Endothelial cell (in vitro differentiated cells): ENCODE measurements at regions not wholly inside any gene's neighbourhood (a gene's known extent, or its start where the extent isn't known, plus 50 kb on each side); places are given as distances from the start of the nearest gene placed in this dataset.

Source experiments
- DNase-seq: peaks from one replicate; pipeline ENCODE4 v3.0.0; 2021; ENCODE audit warnings: low spot score
- H3K27ac Mint-ChIP-seq: one replicate; pipeline ENCODE4 v1.8.0; 2021; ENCODE audit warnings: mixed read lengths, inconsistent platforms; ENCODE audit not compliant: unreplicated experiment
- H3K27me3 Mint-ChIP-seq: one replicate; pipeline ENCODE4 v1.8.0; 2021; ENCODE audit warnings: mild to moderate bottlenecking, moderate library complexity, mixed read lengths, inconsistent platforms; ENCODE audit not compliant: unreplicated experiment
- H3K36me3 Mint-ChIP-seq: one replicate; pipeline ENCODE4 v1.8.0; 2021; ENCODE audit warnings: mild to moderate bottlenecking, low read depth, mixed read lengths, inconsistent platforms; ENCODE audit not compliant: unreplicated experiment
- H3K4me1 Mint-ChIP-seq: one replicate; pipeline ENCODE4 v1.8.0; 2021; ENCODE audit warnings: mild to moderate bottlenecking, mixed read lengths, inconsistent platforms; ENCODE audit not compliant: unreplicated experiment
- H3K4me3 Mint-ChIP-seq: one replicate; pipeline ENCODE4 v1.8.0; 2021; ENCODE audit warnings: mild to moderate bottlenecking, mixed read lengths, inconsistent platforms; ENCODE audit not compliant: unreplicated experiment
- H3K9me3 Mint-ChIP-seq: one replicate; pipeline ENCODE4 v1.8.0; 2021; ENCODE audit warnings: mixed read lengths, inconsistent platforms; ENCODE audit not compliant: unreplicated experiment
- CTCF ChIP-seq: fragments of 200-600 bp; sonication (generic); IDR thresholded peaks from one replicate; pipeline ENCODE4 v1.5.0; 2021; ENCODE audit warnings: antibody characterized with exemption; ENCODE audit not compliant: unreplicated experiment

- Mint-ChIP-seq H3K27me3 (peaks cover 2% of the 10 kb centered on the region), H3K36me3 (no peaks in the 10 kb centered on the region), H3K27ac (no peak overlapping the region), H3K4me1 (no peaks in the 10 kb centered on the region), H3K9me3 (no peaks in the 10 kb centered on the region), H3K4me3 (no peak overlapping the region)
- DNase-seq: no peak
- no peak for TF ChIP-seq CTCF
Observed at GRCh38 chr6:81929828-81930227, 177.3 kb upstream of the TENT5A start.

GRCh38 chr6:81925201-81925600 lies 172.7 kb upstream of the TENT5A start:
- no peak for DNase-seq
- Mint-ChIP-seq H3K4me1 (no peaks in the 10 kb centered on the region), H3K27me3 (peaks cover 3% of the 10 kb centered on the region), H3K4me3 (no peak overlapping the region), H3K9me3 (no peaks in the 10 kb centered on the region), H3K27ac (no peak overlapping the region), H3K36me3 (no peaks in the 10 kb centered on the region)
- TF ChIP-seq CTCF: no peak

DNA sequence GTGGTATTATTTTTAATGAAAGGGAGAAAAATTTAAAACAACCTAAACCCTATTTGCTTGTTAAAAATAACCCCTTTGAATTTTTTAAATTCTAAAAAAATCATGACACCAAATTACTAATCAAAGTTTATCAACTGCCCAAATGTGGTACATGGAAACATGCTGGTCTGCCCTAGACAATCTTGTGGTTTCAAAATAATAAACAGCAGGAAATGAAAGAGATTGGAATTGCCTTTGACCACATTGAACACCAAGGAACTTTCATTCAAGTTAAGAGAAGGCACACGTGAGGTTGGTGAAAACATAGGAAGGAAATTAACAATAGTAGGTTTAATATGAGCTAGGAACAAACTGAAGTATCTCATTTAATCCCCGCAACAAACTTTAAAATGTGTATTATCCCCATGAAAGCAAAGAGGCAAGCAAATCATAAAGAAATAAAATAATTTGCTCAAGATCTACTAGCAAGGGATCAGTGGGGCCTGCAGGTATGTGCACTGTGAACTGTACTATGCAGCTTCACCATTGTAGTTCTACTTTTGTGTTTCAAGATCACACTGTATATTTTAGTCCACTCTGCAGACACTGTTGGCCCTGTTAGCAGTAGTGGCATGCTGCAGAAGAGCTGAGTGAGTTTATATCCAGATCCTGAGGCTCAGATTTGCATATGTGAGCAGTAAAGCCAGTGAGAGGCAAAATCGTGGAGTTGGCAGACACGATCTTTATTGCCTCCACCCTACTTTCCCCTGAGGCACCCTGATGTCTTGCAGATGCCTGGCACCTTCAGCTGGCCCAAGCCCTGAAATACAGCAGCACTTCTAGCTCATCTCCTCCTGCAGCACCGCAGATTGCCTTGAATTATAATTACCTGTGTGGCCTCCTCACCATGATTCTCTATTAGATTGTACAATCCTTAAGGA lies 157.8 kb upstream of the TENT5A start:
- H3K27ac Mint-ChIP-seq: no peak overlapping the region
- no peak for DNase-seq
- no peak for TF ChIP-seq CTCF

DNA sequence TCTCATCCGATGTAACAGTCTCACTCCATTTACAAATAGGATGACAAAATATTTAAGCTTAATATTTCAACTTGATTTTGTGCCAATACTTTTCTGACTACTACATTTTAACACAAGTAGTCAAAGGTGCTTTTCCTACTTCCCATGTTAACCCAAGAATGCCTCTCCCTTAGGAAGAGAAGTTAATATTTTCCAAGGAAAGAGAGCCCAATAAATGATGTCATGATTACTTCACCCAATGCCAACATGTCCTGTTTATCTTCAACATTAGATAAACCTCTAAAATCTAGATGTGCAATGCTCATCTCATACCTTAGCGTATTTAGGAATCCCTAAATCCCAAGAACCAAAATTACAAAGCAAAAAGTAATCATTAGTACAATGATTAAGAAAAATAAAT lies 156.7 kb upstream of the TENT5A start:
- DNase-seq: no peak
- Mint-ChIP-seq H3K4me1 (no peaks in the 10 kb centered on the region), H3K9me3 (no peaks in the 10 kb centered on the region), H3K36me3 (no peaks in the 10 kb centered on the region), H3K4me3 (no peak overlapping the region), H3K27me3 (no peaks in the 10 kb centered on the region), H3K27ac (no peak overlapping the region)
- no peak for TF ChIP-seq CTCF

More for the DNA sequence above, 157.8 kb upstream of the TENT5A start:
- Mint-ChIP-seq H3K4me3 (no peak overlapping the region), H3K27me3 (no peaks in the 10 kb centered on the region), H3K4me1 (no peaks in the 10 kb centered on the region), H3K9me3 (no peaks in the 10 kb centered on the region), H3K36me3 (no peaks in the 10 kb centered on the region)

- Mint-ChIP-seq H3K9me3 (no peaks in the 10 kb centered on the region), H3K36me3 (no peaks in the 10 kb centered on the region), H3K27ac (no peak overlapping the region), H3K4me3 (no peak overlapping the region), H3K27me3 (no peaks in the 10 kb centered on the region), H3K4me1 (no peaks in the 10 kb centered on the region)
- no peak for TF ChIP-seq CTCF
- no peak for DNase-seq
Observed at GRCh38 chr6:81906709-81907204, 154.3 kb upstream of the TENT5A start.
